GM12873 (cell line): ENCODE measurements at regions not wholly inside any gene's neighbourhood (a gene's known extent, or its start where the extent isn't known, plus 50 kb on each side); places are given as distances from the start of the nearest gene placed in this dataset.

Source experiments
- TF ChIP-seq, protein P1 (sequence below): IDR thresholded peaks from 2 replicates; pipeline ENCODE4 v1.5.1; 2012; ENCODE audit warnings: low read depth, mild to moderate bottlenecking, moderate library complexity, low read length, control low read depth; ENCODE audit not compliant: insufficient read depth; ENCODE audit errors: missing control alignments

DNA sequence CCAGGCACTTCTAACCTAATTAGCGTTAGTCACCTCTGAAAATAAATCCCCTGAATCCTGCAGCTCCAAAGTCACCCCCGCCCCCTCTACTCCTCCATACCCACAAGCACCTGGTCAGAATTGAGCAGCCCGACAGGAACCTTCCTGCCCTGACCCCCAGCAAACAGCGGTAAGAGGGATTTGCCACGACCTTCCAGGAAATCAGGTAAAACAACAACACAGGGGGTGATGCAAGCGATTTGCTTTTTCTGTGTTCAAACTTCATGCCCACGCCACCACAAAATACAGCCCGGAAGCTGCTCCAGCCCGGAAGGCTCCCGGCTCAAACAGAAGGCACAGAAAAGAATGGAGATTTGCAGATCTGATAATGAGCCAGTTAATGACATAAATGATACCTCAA is 367.1 kb downstream of the GPD2 start:
- TF ChIP-seq, protein P1, sequence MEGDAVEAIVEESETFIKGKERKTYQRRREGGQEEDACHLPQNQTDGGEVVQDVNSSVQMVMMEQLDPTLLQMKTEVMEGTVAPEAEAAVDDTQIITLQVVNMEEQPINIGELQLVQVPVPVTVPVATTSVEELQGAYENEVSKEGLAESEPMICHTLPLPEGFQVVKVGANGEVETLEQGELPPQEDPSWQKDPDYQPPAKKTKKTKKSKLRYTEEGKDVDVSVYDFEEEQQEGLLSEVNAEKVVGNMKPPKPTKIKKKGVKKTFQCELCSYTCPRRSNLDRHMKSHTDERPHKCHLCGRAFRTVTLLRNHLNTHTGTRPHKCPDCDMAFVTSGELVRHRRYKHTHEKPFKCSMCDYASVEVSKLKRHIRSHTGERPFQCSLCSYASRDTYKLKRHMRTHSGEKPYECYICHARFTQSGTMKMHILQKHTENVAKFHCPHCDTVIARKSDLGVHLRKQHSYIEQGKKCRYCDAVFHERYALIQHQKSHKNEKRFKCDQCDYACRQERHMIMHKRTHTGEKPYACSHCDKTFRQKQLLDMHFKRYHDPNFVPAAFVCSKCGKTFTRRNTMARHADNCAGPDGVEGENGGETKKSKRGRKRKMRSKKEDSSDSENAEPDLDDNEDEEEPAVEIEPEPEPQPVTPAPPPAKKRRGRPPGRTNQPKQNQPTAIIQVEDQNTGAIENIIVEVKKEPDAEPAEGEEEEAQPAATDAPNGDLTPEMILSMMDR = no peak

DNA sequence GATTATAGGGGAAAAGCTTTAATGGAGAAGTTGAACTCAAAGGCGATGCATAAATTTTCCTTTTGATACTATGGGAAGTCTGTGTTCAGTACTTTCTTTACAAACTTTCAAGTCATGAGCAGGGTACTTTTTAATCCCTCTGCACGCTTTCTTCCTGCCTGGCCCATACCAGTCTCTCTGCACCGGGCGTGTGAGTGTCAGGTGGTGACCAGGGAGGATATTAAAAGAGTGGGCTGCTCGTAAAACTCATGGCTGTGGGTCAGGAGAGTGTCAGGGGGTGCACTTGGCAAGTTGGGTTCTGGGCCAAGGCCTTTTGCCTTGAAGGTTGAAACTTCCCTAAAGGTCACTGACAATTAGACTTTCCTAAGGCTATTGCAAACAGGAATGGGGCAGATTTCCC is 367.8 kb downstream of the GPD2 start:
- TF ChIP-seq, protein P1 = no peak

DNA sequence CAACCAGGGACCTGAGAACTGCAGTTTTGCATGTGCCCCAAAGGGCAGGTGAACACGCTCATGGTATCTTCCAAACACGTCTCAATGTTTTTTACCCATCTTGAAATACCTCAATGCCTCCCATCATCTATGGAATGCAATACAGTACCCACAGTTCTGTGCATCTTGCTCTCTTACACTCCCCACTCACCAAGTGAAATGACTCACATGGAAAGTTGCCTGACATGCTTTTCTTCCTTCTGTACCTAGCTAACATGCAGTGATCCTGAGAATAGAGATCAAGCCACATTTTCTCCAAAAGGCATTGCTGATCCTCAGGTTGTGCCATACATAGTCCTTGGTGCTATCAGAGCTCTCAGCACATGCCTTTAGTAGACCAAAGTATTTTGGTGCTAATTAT is 373.9 kb downstream of the GPD2 start:
- TF ChIP-seq, protein P1 = no peak

DNA sequence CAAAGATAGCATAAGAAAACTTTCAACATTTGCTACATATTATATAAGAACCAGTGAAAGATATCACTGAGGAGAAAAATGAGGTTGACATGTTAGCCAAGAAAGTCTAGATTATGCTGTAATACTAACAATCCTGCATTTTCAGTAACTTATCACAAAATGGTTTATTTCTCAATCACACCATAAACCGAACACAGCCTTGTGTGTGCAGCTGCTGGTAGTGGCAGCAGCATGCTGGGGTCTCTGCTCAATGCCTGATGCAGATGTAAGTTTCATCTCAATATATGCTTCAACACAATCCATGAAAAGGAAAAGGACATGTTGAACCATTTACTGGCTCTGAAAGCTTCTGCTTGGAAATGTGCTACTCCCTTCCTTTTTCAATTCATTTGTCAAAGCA is 376.3 kb downstream of the GPD2 start:
- TF ChIP-seq, protein P1 = no peak

DNA sequence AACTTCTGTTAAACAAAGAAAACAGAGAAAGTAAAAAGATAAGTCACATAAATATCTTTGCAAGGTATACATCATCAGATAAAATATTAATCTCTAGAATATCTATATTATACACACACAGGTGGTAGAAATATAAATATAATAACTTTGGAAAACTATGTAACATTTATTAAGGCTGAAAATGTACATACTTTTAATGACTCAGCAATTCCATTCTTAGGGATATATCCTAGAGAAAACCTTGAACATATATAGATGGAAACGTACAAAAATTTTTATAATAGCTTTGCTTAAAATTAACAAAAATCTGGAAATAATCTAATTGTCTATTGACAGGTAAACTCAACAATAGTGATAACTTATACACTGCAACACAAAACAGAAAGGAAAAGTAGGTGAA is 381.3 kb downstream of the GPD2 start:
- TF ChIP-seq, protein P1 = no peak

DNA sequence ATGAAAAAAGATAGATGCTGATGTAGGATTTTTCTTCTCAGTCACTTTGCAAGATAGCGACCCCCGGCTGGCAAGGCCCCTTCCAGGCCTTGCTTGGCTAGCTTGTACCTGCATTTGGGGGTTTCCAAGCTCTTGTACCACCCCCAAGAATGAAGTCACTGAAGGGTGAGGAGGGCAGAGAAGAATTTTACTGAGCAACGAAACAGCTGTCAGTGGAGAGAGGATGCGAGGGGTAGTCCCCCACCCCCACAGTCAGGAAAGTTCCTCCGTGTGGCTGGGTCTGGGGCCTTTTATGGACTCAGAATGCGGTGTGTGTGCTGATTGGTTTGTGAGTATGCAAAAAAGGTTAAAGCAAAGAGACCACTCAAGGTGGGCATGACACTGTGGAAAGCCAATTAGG is 382.0 kb downstream of the GPD2 start:
- TF ChIP-seq, protein P1 = no peak

DNA sequence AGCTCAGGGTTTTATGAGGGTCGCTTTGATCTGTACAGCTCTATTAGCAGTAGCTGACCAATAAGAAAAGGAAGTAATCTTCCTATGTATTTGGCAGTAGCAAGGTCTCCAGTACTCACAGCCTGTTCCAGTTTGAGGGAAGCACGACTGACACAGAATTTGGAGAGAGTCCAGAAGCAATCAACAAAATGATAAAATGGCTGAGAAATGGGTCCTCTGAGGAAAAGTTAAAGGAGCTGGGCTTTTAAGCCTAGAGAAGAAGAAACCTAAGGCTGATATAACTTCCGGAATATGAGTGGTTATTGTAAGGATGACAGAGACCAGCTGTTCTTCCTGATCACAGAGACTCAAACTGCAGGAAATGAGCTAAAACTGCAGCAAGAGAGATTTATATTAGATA is 382.8 kb downstream of the GPD2 start:
- TF ChIP-seq, protein P1 = no peak
